Caco-2 (cell line): ENCODE measurements at regions not wholly inside any gene's neighbourhood (a gene's known extent, or its start where the extent isn't known, plus 50 kb on each side); places are given as distances from the start of the nearest gene placed in this dataset.

ENCODE experiments used
- BruUV-seq: library from RNA; stranded (reverse); fragments of 400-500 nt; replicated peaks from 2 replicates; lab custom pipeline; 2021; lab: Mats Ljungman, UMichigan
- CTCF ChIA-PET: fragments of 300-600 bp; sonication (Branson Sonifier 250); formaldehyde crosslinking; loops from one replicate; lab custom pipeline; 2022; ENCODE audit warnings: antibody characterized with exemption; lab: Charles Lee
- POLR2A ChIA-PET: fragments of 300-600 bp; sonication (Branson Sonifier 250); formaldehyde crosslinking; loops from one replicate; lab custom pipeline; 2022; ENCODE audit warnings: antibody characterized with exemption; lab: Charles Lee
- DNase-seq, 2 experiments: peaks; one replicate each; pipeline versions ENCODE4 v3.0.0 to v3.0.0-alpha.2; 2020 to 2022
- H3K27me3 ChIP-seq: replicated peaks from 2 replicates; pipeline ENCODE4 v1.6.0; 2011; ENCODE audit warnings: low read length; ENCODE audit not compliant: control insufficient read depth, insufficient read depth
- H3K36me3 ChIP-seq: 2 replicates; pipeline ENCODE4 v1.5.1; 2011; ENCODE audit warnings: low read length; ENCODE audit not compliant: control insufficient read depth, insufficient read depth
- H3K4me1 ChIP-seq: fragments of 250-450 bp; sonication (Bioruptor Pico); 2 replicates; pipeline ENCODE4 v1.5.1; 2020; ENCODE audit warnings: mild to moderate bottlenecking
- H3K4me3 ChIP-seq: 2 replicates; pipeline ENCODE4 v1.5.1; 2011; ENCODE audit warnings: low read depth, mild to moderate bottlenecking, control low read depth, low read length
- H3K9me3 ChIP-seq: fragments of 250-450 bp; sonication (Bioruptor Pico); 2 replicates; pipeline ENCODE4 v1.5.1; 2020; ENCODE audit warnings: mild to moderate bottlenecking, moderate library complexity
- H3K27ac Mint-ChIP-seq: one replicate; pipeline ENCODE4 v1.8.0; 2022; ENCODE audit warnings: mixed read lengths; ENCODE audit not compliant: unreplicated experiment
- H3K27me3 Mint-ChIP-seq: one replicate; pipeline ENCODE4 v1.8.0; 2022; ENCODE audit warnings: mixed read lengths; ENCODE audit not compliant: insufficient read depth, unreplicated experiment
- H3K36me3 Mint-ChIP-seq: one replicate; pipeline ENCODE4 v1.8.0; 2022; ENCODE audit warnings: mild to moderate bottlenecking, mixed read lengths; ENCODE audit not compliant: insufficient read depth, unreplicated experiment
- H3K4me1 Mint-ChIP-seq: one replicate; pipeline ENCODE4 v1.8.0; 2022; ENCODE audit warnings: low read depth, mixed read lengths; ENCODE audit not compliant: unreplicated experiment
- H3K4me3 Mint-ChIP-seq: one replicate; pipeline ENCODE4 v1.8.0; 2022; ENCODE audit warnings: mild to moderate bottlenecking, moderate library complexity, mixed read lengths; ENCODE audit not compliant: unreplicated experiment
- H3K9me3 Mint-ChIP-seq: one replicate; pipeline ENCODE4 v1.8.0; 2022; ENCODE audit warnings: mixed read lengths; ENCODE audit not compliant: unreplicated experiment
- intact Hi-C: fragments of 100-400 bp; cut with micrococcal nuclease; formaldehyde crosslinking; loops from one replicate; pipeline ENCODE4 v1.10.0; 2022; ENCODE audit not compliant: unreplicated experiment
- TF ChIP-seq, protein P1 (sequence below), 2 experiments: fragments of 200-600 bp in 1 of 2; IDR thresholded peaks; 1 replicate in 1 of 2; 2 replicates in 1 of 2; pipeline versions ENCODE4 v1.5.1 to v1.8.0; 2011 to 2022; ENCODE audit warnings: antibody characterized with exemption in 1 of 2, control low read depth in 1 of 2, inconsistent platforms in 1 of 2, low read depth in 1 of 2, low read length in 1 of 2, mild to moderate bottlenecking in 1 of 2, moderate library complexity in 1 of 2; ENCODE audit not compliant: insufficient read depth in 1 of 2, severe bottlenecking in 1 of 2, unreplicated experiment in 1 of 2

GRCh38 chr4:188232428-188232827 lies 93.2 kb downstream of the TRIML1 start:
- H3K27me3 Mint-ChIP-seq, result no peaks in the 10 kb centered on the region
- no peaks in the 10 kb centered on the region for H3K36me3 Mint-ChIP-seq
- TF ChIP-seq, protein P1, sequence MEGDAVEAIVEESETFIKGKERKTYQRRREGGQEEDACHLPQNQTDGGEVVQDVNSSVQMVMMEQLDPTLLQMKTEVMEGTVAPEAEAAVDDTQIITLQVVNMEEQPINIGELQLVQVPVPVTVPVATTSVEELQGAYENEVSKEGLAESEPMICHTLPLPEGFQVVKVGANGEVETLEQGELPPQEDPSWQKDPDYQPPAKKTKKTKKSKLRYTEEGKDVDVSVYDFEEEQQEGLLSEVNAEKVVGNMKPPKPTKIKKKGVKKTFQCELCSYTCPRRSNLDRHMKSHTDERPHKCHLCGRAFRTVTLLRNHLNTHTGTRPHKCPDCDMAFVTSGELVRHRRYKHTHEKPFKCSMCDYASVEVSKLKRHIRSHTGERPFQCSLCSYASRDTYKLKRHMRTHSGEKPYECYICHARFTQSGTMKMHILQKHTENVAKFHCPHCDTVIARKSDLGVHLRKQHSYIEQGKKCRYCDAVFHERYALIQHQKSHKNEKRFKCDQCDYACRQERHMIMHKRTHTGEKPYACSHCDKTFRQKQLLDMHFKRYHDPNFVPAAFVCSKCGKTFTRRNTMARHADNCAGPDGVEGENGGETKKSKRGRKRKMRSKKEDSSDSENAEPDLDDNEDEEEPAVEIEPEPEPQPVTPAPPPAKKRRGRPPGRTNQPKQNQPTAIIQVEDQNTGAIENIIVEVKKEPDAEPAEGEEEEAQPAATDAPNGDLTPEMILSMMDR (IDR thresholded peaks at IDR 0.05; ENCODE audit: insufficient read depth in 1 of 2, low read depth in 1 of 2, low read length in 1 of 2, severe bottlenecking in 1 of 2, unreplicated experiment in 1 of 2), result no peak
- BruUV-seq, result no TSS peak
- no peak overlapping the region for H3K27ac Mint-ChIP-seq
- H3K4me1 ChIP-seq, result no peaks in the 10 kb centered on the region
- ChIA-PET CTCF (no interaction called here), POLR2A (no interaction called here)
- H3K4me3 Mint-ChIP-seq, result no peak overlapping the region
- H3K4me3 ChIP-seq, result no peak overlapping the region
- no peaks in the 10 kb centered on the region for H3K4me1 Mint-ChIP-seq
- H3K9me3 Mint-ChIP-seq, result no peaks in the 10 kb centered on the region
- H3K36me3 ChIP-seq, result no peaks in the 10 kb centered on the region
- no peaks in the 10 kb centered on the region for H3K27me3 ChIP-seq
- no peaks in the 10 kb centered on the region for H3K9me3 ChIP-seq
- intact Hi-C loops, result no loop called here
- DNase-seq, result no peak

DNA sequence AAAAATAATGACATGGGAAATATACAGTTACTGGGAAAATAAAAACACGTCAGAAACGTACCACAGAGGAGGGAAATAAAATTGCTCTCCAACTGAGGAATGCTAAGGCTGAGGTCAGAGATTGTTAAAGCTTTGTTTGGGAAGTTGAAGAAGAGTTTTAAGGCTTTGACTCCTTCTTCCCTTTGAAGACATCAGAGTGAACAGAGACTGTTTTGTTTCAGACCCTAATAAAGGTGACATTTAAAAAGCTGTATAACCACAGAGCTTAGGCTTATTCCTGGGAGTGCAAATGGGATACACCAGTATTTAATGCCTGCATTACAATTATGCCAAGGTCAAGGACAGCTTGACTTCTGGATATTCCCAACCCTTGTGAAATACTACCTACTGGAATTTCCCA lies 102.8 kb downstream of the TRIML1 start:
- Mint-ChIP-seq H3K4me1 (no peaks in the 10 kb centered on the region), H3K27me3 (no peaks in the 10 kb centered on the region), H3K4me3 (no peak overlapping the region), H3K36me3 (no peaks in the 10 kb centered on the region), H3K9me3 (no peaks in the 10 kb centered on the region), H3K27ac (no peak overlapping the region)
- Histone ChIP-seq H3K36me3 (no peaks in the 10 kb centered on the region), H3K4me1 (no peaks in the 10 kb centered on the region), H3K9me3 (no peaks in the 10 kb centered on the region), H3K27me3 (no peaks in the 10 kb centered on the region), H3K4me3 (no peak overlapping the region)
- intact Hi-C loops, result no loop called here
- POLR2A ChIA-PET, result no interaction called here
- no peak for DNase-seq
- TF ChIP-seq, protein P1 (IDR thresholded peaks at IDR 0.05; ENCODE audit: insufficient read depth in 1 of 2, low read depth in 1 of 2, low read length in 1 of 2, severe bottlenecking in 1 of 2, unreplicated experiment in 1 of 2), result no peak
- CTCF ChIA-PET, result no interaction called here
- no TSS peak for BruUV-seq

DNA sequence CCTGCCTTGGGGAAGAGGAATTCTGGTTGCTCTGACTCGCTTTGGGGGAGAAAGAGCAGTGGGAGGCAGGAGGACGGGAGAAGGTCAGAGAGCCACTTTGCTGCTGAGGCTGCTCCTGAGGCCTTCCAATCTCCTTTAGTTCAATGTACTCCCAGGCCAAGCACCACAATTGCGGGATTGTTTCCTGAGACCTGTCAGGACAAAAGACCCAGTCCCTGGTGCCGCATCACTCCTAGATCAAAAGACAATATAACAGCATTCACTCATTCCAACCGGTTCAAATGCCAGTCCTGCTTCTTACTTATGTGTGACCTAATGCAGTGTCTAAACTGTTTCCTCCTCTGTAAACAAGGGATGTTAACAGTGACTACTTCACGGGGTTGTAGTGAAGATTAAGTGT lies 106.4 kb downstream of the TRIML1 start:
- no peaks in the 10 kb centered on the region for H3K9me3 Mint-ChIP-seq
- no peaks in the 10 kb centered on the region for H3K36me3 ChIP-seq
- no peaks in the 10 kb centered on the region for H3K9me3 ChIP-seq
- H3K27ac Mint-ChIP-seq, result no peak overlapping the region
- H3K4me3 ChIP-seq, result no peak overlapping the region
- ChIA-PET CTCF (no interaction called here), POLR2A (no interaction called here)
- no peaks in the 10 kb centered on the region for H3K4me1 ChIP-seq
- H3K36me3 Mint-ChIP-seq, result no peaks in the 10 kb centered on the region
- no peaks in the 10 kb centered on the region for H3K27me3 ChIP-seq
- no peaks in the 10 kb centered on the region for H3K4me1 Mint-ChIP-seq
- intact Hi-C loops, result loop anchor here (1.0 kb wide), 1 partner anchor 128 kb away; no protein-coding TSS in a partner anchor
- TF ChIP-seq, protein P1 (IDR thresholded peaks at IDR 0.05; ENCODE audit: insufficient read depth in 1 of 2, low read depth in 1 of 2, low read length in 1 of 2, severe bottlenecking in 1 of 2, unreplicated experiment in 1 of 2), result no peak
- no peaks in the 10 kb centered on the region for H3K27me3 Mint-ChIP-seq
- DNase-seq, result no peak
- no TSS peak for BruUV-seq
- no peak overlapping the region for H3K4me3 Mint-ChIP-seq
